ENCODE measurements at regions not wholly inside any gene's neighbourhood (a gene's known extent, or its start where the extent isn't known, plus 50 kb on each side); places are given as distances from the start of the nearest gene placed in this dataset.
A peak's percentile ranks its signal among the peaks of the same experiment; 100 is the strongest.

DNA sequence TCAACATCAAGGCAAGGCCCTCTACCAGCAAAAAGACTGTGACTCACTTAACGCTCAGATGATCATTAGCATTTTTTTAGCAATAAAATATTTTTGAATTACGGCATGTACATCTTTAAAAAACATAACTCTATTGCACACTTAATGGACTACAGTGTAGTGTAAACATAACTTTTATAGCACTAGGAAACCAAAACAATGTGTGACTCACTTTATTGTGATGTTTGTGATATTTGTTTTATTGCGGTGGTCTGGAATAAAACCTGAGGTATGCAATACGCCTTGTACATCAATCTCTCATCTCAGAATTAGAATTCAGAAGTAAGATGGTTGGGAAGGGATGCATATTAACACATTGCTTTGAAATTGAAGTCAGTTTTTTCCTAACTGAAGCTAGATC lies 106.9 kb upstream of the PTCH1 start:
- DNase-seq = no peak

DNA sequence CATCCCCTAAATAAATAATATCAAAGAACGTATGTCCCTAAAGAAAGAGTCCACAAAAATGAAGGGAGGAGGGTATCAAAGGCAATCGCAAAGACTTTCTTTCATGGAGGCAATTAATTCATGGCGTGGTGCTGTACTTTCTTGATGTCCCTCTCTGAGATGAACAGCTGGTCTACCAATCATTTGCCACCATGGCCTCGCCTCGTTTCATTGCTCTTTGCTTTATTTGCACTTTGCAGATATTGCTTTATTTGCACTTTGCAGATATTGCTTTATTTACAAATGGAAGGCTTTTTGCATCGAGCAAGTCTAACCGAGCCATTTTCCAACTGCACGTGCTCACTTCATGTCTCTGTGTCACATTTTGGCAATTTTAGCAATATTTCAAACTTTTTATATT lies 104.0 kb upstream of the PTCH1 start:
- DNase-seq = no peak

DNA sequence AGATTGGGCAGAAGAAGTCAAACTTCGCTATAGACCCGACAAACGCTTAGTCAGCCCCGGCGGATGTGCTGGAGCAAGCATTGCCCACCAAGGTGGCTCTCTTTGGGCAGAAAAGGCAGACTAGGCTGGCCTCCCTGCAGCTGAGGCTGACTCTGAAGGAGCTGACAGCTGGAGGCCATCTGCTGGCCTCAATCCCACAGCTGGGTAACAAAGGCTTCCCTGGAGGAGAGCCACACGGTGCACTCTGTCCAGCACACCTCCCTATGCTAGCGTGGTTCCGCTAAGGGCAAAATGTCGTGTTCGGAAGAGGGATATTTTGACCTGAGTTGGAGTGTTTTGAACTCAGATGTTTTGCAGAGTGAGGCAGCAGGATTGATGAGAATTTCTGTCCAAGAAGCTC lies 103.5 kb upstream of the PTCH1 start:
- DNase-seq = no peak

DNA sequence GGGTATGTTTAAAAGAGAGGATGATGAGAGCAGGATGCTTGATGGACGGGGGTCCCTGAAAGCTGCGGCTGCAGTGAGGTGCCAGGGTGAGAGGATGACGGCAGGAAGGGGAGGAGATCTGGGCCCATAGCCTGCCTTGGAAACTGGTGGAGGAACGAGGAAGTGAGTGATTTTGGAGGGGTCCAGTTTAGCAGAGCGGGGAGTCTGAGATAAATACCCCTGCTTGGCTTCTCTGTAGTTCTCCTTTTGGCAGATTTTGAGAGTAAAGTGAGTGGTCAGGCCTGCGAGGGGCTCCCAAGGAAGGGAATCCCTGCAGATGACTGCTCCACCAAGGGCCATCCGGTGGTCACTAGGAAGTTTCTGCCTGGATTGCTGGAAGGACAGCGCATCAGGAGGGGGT lies 98.5 kb upstream of the PTCH1 start:
- DNase-seq = no peak

GRCh38 chr9:95613670-95614069 lies 96.9 kb upstream of the PTCH1 start:
- DNase-seq = no peak

GRCh38 chr9:95611354-95611753 lies 94.6 kb upstream of the PTCH1 start:
- no peak for DNase-seq

- DNase-seq = no peak
Measured at GRCh38 chr9:95610006-95610785, 93.4 kb upstream of the PTCH1 start.

GRCh38 chr9:95609426-95609825 lies 92.7 kb upstream of the PTCH1 start:
- no peak for DNase-seq

DNA sequence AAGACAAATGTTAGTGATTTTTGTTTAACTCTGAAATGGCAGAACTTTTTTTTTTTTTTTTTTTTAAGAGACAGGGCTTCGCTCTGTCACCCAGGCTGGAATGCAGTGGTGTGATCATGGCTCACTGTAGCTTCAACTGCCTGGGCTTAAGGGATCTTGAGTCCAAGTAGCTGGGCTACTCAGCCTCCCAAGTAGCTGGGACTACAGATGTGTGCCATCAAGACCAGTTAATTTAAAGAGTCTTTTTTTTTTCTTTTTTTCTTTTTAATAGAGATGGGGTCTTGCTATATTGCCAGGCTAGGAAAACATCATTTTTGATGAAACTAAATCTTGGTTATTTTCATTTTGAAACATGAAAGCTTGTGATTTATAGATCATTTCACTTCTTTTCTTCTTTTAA lies 91.6 kb upstream of the PTCH1 start:
- no peak for DNase-seq

DNA sequence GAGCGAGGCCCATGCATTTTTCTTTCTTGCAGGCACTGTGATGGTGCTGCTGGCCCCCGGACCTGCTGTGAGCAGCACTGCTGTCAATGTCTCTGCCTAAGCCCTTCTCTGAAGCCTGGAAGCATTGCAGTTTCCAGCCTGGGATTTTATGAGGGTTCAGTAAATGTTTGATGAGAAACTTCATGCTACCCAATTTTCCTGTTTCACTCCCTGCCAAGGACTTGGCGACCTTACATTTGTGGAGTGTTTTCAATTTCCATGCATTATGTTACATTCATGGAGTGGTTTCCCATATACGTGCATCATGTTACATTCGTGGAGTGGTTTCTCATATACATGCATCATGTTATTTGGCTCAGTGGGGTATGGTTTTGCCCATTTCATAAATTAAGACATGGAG lies 90.7 kb upstream of the PTCH1 start:
- no peak for DNase-seq

DNA sequence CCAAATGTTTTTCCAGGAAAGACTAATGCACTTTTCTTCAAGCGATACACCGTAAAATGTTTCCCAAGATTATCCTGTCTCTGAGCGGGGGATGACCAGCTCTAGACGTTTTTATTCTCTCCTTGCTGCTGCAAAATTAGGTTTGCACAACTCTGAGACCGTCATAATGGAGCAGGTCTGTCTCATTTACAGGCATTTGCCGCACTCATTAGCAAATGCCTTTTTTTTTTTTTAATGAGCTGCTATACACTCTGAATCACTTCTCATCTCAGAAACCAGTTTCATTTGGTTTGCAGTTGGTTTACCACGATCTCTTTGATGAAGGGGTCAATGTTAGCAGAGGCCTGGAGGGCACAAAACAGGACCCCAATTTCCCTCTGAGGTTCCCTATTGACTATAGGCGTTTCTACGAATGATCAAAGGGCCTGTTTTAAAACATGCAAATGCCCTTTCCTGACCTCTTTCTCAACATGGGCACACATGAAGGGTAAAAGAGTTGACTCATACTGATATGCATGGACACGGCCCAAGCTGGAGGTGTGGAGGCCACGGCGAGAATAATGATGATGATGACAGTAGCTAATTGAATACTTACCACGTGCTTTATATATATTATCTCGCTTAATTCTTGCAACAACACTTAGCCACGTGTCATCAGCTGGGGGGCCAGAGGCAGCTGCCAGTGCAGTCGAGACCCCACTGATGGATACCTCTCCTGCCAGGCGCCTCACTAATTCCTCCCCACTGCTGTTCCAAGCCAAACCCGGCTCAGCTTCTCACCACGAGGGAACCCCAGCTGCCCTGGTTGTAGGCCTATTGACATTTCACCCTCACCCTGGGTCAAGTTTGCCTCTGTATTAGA lies 89.9 kb upstream of the PTCH1 start:
- no peak for DNase-seq

DNA sequence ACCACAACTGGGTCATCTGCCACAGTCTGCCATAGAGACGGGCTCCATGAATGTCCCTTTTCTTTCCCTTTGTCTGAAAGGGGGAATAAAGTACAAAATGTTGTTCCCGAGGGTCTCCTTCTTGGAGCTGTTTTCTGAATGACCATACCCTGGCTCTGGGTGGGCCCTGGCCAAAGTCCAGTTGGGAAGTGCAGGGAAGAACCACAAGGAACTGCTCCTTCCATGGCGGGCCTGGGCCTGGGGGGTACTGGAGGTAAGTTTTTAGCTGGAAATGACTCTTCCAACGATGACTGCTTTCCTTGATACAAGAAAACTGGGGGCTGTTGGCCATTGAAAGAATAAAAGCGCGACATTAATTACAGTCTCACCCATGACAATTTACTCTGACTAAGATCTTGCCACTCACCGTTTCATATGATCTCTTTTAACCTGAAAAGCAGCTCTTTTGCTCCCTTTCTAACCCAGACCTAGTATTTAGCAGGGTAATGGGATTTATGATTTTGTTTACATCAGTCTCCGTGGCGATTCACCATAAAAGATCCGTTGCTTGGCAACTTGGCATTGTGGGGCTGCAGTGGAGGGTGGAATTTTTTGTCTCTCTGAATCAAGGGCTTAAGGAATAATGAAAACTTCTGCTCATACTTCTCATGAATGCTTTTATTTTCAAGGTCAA lies 89.2 kb upstream of the PTCH1 start:
- DNase-seq = peak in 1 of 56 donors; percentile 5

DNA sequence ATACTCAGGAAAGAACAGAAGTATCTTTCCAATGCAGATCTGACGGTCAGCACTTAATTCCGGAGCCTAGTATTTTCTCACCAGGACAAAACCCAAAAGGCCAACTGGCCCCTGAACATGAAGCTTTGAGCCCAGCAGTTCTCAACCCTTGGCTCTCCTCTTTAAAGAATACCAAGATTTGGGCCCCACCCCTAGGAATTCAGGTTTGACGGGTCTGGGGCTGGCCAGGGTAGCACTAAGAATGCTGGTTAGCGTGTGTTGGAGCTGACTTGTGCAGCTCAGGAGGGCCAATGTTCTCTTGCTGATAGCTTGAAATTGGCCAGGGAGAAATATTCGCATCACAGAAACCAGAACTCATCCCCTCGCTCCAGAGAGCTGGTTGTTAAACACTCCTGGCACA lies 88.3 kb upstream of the PTCH1 start:
- DNase-seq = no peak

DNA sequence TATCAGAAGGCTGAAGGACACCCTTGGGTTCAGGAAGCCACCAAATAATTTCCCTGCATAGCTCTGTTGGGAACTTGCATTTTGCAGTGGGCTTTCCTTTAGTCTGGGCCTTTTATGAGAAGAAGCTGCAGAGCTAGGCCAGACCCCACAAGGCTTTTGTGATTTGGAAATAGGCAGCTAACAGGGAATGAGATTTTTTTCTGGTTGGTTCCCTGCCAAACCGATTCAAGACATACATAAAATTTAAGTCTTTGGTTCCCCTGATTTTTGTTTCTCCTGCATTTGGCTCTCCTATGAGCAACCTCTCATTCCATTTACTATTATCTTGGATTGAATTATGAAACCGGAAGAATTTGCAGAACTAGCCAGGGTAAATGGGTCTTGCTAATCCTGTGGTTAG lies 81.5 kb upstream of the PTCH1 start:
- DNase-seq = no peak

- DNase-seq = no peak
Measured at GRCh38 chr9:95595721-95596295, 79.0 kb upstream of the PTCH1 start.

DNA sequence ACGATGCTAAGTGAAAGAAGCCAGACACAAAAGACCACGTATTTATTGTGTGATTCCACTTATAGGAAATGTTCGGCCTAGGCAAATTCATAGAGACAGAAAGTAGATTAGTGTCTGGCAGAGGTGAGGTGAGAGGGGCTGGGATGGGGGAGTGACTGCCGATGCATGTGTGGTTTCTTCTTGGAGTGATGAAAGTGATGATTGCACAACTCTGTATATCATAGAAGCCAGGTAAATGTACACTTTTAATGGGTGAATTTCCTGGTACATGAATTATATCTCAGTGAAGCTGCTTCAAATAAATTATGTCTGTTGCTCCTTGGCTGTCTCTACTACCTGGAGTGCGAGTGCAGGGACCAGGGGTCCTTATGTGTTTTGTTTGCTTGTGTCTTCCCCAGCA lies 76.2 kb upstream of the PTCH1 start:
- no peak for DNase-seq

- DNase-seq = peak in 10 of 56 donors; percentile 1 to 33 (median 12)
Measured at GRCh38 chr9:95588724-95589588, 72.2 kb upstream of the PTCH1 start.

DNA sequence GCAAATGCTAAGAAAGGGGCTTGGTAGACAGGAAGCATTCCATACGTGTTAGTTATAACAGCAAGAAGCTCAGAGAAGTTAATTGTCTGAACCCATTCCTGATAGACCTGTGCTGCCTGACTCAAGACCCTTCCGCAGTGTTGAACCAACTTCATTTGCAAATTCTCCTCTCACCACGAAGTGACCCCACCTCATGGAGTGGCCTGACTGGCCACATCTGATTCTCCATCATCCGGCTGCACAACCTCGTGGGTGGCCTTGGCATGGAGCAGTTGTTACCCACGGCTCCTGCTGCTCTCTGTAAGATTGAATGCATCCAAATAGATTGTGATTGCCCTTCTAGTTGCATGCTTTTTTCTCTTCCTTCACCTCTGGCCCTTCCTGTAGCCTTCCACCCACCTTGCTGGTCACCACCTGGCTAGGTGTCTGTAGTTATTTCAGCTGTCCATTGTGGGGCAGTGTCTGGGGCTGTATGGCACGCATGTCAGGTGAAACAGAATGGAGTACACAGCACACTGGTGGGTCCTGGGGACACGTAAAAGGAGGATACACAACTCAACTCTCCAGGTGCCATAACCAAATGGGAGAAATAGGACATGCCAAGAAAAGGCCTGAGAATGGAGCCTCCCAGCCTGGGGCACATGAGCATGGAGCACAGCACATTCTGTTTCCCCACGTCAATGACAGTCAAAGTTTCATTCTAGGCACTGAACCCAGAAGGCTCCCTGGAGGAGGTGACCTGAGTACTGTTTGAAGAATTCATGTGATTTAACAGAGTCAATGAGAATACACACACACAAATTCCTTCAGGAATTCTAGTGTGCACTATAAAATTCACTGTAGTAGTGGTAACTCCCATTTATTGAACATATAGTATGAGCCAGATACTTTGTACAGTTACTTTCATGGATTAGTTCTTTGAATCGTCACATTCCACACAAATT lies 70.5 kb upstream of the PTCH1 start:
- no peak for DNase-seq

DNA sequence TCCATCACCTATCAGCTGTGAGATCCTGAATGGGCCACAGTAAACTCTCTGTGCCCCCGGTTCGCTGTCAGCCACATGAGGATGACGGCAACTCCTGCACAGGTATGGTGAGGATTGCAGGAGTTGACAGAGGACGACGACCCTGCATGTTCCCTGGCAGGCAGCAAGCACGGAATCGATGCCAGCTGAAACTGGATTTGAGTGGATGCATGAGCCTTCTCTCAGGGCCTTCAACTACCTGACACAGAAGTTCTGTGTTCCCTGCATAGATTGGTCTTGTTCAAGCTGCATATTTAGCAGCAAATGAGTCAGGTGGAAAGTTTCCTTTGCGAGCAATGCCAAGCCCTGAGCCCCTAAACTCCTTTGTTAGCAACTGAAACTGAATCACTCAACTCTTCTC lies 69.6 kb upstream of the PTCH1 start:
- DNase-seq = no peak

DNA sequence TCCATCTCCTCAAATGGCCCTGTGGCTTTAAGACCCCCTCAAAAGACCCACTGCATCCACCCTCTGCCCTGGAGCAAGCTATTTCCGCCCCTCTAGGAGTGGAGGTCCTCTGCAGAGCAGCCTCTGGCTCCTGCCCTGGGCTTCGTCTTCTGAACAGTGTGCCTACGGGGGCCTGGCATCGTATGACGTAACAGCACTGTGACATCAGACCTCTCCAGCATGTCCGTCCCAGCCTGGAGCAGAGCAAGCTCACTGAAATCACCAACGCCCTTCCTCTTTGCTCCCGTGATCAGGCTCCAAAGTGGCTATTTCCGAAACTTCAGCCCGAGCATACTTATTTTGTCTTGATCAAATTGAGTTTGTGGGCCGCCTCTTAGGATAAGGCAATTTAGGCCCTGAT lies 69.1 kb upstream of the PTCH1 start:
- DNase-seq = no peak
